HG02678 (cell line): ENCODE measurements at regions not wholly inside any gene's neighbourhood (a gene's known extent, or its start where the extent isn't known, plus 50 kb on each side); places are given as distances from the start of the nearest gene placed in this dataset.
A peak's percentile ranks its signal among the peaks of the same experiment; 100 is the strongest.
"Not testable (repeated sequence)": the region's sequence is repeated elsewhere in the genome, so short reads cannot be mapped to it uniquely, and the experiment has no call there.

Source experiments
- ATAC-seq: cut with Tn5 transposase; IDR thresholded peaks from one replicate; pipeline ENCODE4 v1.9.1; 2021; ENCODE audit warnings: mild to moderate bottlenecking, moderate library complexity; ENCODE audit not compliant: unreplicated experiment

- ATAC-seq, result no peak
Measured at GRCh38 chr10:28387140-28387539, 84.3 kb upstream of the MPP7 start.

GRCh38 chr10:28391283-28391682 lies 88.4 kb upstream of the MPP7 start:
- no peak for ATAC-seq

- peak; percentile 80 for ATAC-seq
Measured at GRCh38 chr10:28393956-28394568, 91.2 kb upstream of the MPP7 start.

GRCh38 chr10:28396331-28396730 lies 93.5 kb upstream of the MPP7 start:
- ATAC-seq, result no peak

- ATAC-seq, result no peak
Measured at GRCh38 chr10:28397229-28397628, 94.4 kb upstream of the MPP7 start.

GRCh38 chr10:28400176-28400575 lies 97.3 kb upstream of the MPP7 start:
- ATAC-seq, result no peak

GRCh38 chr10:28400681-28401080 lies 97.8 kb upstream of the MPP7 start:
- no peak for ATAC-seq

- not testable (repeated sequence) for ATAC-seq
Measured at GRCh38 chr10:28402611-28403073, 99.8 kb upstream of the MPP7 start.

GRCh38 chr10:28403090-28403489 lies 100.2 kb upstream of the MPP7 start:
- no peak for ATAC-seq

- ATAC-seq, result no peak
Measured at GRCh38 chr10:28408237-28408777, 105.4 kb upstream of the MPP7 start.

GRCh38 chr10:28410420-28411135 lies 107.7 kb upstream of the MPP7 start:
- ATAC-seq, result no peak

- no peak for ATAC-seq
Measured at GRCh38 chr10:28411136-28411460, 108.2 kb upstream of the MPP7 start.

GRCh38 chr10:28411648-28412047 lies 108.8 kb upstream of the MPP7 start:
- ATAC-seq, result no peak

GRCh38 chr10:28418069-28418468 lies 114.8 kb upstream of the WAC start:
- no peak for ATAC-seq

GRCh38 chr10:28425422-28425821 lies 107.5 kb upstream of the WAC start:
- ATAC-seq, result no peak

GRCh38 chr10:28426392-28427159 lies 106.3 kb upstream of the WAC start:
- ATAC-seq, result no peak

GRCh38 chr10:28427376-28427775 lies 105.5 kb upstream of the WAC start:
- ATAC-seq, result no peak

- no peak for ATAC-seq
Measured at GRCh38 chr10:28429045-28429444, 103.9 kb upstream of the WAC start.

GRCh38 chr10:28429573-28430216 lies 103.2 kb upstream of the WAC start:
- no peak for ATAC-seq

GRCh38 chr10:28431139-28431538 lies 101.8 kb upstream of the WAC start:
- no peak for ATAC-seq

- no peak for ATAC-seq
Measured at GRCh38 chr10:28432210-28432676, 100.7 kb upstream of the WAC start.
